GM12872 (cell line): ENCODE measurements at regions not wholly inside any gene's neighbourhood (a gene's known extent, or its start where the extent isn't known, plus 50 kb on each side); places are given as distances from the start of the nearest gene placed in this dataset.

Experiments
- TF ChIP-seq, protein P1 (sequence below): IDR thresholded peaks from 3 replicates; pipeline ENCODE4 v1.5.1; 2011; ENCODE audit warnings: low read depth, mild to moderate bottlenecking, low read length, moderate library complexity; ENCODE audit not compliant: insufficient read depth

DNA sequence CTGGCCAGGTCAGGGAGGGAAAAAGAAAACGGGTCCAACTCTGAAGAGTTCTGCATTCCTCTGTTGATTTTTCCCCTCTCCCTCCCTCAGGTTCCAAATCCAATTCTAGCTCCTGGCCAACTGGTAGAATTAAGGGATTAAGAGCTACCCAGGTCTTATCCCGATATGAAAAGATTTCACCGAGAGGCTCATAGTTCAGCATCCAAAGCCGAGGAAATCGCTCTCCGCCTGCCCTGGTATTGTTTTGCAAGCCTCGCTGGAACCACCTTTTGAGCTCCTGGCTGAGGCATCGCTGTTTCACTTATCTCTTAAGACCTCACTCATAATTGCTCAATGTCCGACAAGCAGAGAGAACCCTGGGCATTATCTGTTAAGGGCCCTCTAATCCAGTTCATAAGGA, 180.4 kb downstream of the URI1 start:
- TF ChIP-seq, protein P1, sequence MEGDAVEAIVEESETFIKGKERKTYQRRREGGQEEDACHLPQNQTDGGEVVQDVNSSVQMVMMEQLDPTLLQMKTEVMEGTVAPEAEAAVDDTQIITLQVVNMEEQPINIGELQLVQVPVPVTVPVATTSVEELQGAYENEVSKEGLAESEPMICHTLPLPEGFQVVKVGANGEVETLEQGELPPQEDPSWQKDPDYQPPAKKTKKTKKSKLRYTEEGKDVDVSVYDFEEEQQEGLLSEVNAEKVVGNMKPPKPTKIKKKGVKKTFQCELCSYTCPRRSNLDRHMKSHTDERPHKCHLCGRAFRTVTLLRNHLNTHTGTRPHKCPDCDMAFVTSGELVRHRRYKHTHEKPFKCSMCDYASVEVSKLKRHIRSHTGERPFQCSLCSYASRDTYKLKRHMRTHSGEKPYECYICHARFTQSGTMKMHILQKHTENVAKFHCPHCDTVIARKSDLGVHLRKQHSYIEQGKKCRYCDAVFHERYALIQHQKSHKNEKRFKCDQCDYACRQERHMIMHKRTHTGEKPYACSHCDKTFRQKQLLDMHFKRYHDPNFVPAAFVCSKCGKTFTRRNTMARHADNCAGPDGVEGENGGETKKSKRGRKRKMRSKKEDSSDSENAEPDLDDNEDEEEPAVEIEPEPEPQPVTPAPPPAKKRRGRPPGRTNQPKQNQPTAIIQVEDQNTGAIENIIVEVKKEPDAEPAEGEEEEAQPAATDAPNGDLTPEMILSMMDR: no peak

DNA sequence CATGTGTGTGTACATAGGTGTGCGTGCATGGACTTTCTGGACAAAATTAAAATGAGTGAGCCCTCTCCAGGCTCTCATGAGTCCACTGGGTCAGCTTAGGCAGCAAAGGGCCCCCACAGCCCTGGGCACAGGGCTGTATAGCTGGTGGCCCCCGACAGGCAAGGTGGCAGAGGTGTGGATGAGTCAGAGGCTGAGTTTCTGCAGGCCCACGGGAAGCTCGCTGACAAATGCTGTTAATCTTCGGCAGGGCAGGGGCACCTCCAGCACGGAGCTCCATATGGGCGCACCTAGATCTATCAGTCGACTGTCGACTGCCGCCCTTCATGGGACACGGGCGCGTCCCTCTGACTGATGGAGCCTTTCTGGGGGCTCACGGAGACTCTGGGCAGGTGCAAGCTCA, 181.1 kb downstream of the URI1 start:
- TF ChIP-seq, protein P1: no peak

DNA sequence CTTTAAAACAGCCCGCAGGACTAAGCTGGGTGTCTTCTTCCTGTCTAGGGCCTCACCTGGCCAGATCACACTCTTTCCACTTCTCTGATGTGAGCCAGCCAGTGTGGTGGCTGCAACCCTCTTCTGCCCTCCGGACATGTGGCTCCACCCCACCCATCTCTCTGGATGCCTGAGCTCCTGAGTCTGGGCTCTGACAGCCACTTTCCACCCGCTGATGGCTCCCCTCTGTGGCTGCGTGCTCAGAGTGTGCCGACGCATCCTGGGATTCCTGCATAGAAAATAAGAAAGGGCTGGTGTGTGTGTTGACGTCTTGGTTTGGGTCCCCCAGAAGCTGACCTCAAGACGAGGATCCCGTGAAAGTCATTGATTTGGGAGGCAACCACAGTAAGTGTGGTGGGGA, 181.6 kb downstream of the URI1 start:
- TF ChIP-seq, protein P1: no peak

DNA sequence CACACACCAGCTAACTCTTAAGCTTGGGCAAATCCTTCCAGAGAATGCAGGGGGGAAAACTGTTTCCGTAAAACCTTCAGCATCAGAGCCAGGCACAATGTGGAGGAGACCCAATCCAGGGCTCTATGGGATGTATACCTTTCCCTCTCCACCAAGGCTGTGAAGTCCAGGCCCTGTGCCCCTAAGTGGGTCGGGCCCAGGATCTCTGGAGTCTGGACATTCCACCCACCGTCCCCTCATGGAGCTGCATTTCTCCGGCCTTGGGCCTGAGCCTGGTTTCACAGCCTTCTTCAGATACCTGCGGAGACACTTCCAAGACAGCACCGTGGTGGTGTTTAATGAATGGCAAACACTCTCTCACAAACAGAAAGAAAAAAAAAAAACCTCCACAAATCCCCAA, 186.2 kb downstream of the URI1 start:
- TF ChIP-seq, protein P1: no peak

DNA sequence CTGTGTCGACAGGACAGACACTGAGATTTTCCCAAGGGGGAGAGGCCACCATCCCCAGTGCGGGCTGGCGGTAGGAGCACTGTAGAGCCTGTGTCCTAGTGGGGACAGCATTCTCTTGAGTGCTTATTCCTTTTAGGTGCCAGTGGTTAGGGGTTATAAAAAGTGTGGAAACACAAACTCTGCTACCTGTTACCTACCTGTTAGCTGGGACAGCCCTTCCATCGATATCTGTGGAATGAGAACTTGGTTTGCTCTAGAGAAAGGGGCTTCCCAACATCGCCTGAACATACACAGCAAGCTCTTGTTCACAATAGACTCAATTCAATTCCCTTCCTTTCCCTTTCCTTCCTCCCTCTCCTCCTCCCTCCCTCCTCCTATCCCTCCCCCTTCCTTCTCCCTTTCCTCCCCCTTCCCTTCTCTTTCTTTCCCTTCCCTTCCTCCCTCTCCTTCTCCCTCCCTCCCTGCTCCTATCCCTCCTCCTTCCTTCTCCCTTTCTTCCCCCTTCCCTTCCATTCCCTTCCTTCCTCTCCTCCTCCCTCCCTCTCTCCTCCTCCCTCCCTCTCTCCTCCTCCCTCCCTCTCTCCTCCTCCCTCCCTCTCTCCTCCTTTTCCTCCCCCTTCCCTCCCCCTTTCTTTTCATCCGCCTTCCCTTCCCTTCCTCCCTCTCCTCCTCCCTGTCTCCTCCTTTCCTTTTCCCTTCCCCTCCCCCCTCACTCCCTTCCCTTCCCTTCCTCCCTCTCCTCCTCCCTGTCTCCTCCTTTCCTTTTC, 188.5 kb downstream of the URI1 start:
- TF ChIP-seq, protein P1: no peak

DNA sequence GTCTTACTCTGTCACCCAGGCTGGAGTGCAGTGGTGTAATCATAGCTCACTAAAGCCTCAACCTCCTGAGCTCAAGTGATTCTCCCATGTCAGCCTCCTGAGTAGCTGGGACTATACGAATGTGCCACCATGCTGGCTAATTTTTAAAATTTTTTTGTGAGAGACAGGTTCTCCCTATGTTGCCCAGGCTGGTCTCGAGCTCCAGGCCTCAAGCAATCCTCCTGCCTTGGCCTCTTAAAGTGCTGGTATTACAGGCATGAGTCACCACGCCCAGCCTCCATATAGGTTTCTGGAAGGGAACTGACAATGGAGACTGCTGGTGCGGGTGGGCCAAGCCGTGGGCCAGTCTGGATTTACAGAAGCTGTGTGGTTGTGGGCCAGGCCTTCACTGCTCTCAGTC, 189.2 kb downstream of the URI1 start:
- TF ChIP-seq, protein P1: no peak

DNA sequence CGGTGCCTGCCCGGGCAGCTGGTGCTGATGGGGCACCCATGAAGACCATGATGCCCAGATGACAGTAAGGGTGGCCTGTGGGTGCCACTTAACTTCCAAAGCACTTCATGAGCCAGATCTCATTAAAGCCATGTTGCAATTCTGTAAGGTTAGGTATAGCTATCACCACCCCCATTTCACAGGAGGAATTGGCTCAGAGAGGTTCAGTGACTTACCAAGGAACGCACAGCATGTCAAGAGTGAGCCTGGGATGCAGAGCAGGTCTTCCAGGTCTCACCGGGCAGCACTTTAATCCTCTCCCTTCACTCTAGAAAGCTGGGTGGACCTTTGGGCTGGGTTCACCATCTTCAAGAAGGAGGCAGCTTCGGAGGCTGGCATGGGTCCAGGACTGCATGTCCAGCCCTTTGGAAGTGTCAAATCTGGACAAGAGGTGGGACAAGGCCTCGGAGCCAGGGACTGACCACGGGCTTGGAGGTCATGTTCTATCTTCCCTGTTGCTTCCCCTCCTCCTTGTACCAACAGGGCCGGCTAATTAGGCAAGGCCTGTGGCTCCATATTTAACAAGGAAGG, 189.8 kb downstream of the URI1 start:
- TF ChIP-seq, protein P1: no peak
